NCI-H510A (cell line): ENCODE measurements at regions not wholly inside any gene's neighbourhood (a gene's known extent, or its start where the extent isn't known, plus 50 kb on each side); places are given as distances from the start of the nearest gene placed in this dataset.

Experiments used
- DNase-seq: peaks from one replicate; lab custom pipeline; 2025; lab: John Stamatoyannopoulos, UW

- DNase-seq = no peak
These were observed 998.1 kb upstream of the TMEM132C start for GRCh38 chr12:127268706-127269425.

- DNase-seq = no peak
These were observed 996.8 kb upstream of the TMEM132C start for GRCh38 chr12:127270193-127270592.

GRCh38 chr12:127271776-127272175, 995.2 kb upstream of the TMEM132C start:
- DNase-seq = no peak

DNA sequence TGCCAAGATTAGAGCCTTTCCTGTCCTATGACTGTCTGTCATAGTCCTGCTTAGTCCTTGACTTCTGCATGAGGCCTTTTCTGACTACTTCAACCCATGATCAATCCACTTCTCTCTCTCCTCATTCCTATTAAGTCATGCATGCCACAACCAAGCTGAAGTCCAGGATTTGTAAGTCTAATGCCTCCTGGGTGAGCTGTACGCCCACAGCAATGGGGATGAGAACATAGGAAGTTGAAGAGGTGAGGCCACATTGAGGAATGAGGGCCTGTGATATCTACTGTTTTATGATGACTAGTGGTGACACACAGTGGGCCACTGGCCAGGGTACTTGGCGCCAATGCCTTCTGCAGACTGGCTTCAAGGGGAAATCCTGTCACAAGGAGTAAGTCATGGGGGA, 994.1 kb upstream of the TMEM132C start:
- no peak for DNase-seq

GRCh38 chr12:127273626-127274025, 993.3 kb upstream of the TMEM132C start:
- no peak for DNase-seq

GRCh38 chr12:127275416-127275815, 991.6 kb upstream of the TMEM132C start:
- DNase-seq = no peak

DNA sequence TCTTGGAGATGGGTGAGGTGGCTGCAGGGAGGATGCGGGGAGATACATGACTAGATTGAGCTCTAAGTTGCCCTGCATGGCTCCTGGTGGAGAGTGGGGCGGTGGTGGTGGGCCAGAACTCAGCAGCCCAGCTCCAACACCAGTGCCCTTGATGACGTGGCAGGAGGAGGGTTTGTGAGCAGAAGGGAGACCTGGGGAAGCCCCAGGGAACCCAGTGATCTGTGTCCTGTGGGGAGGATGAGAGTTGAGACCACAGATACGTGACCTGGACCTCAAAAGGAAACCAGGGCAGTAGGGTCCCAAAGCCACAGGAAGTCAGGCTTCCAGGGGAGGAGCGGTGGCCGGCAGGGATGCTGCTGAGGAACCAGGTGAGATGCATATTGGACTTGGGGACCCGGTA, 989.1 kb upstream of the TMEM132C start:
- DNase-seq = no peak

DNA sequence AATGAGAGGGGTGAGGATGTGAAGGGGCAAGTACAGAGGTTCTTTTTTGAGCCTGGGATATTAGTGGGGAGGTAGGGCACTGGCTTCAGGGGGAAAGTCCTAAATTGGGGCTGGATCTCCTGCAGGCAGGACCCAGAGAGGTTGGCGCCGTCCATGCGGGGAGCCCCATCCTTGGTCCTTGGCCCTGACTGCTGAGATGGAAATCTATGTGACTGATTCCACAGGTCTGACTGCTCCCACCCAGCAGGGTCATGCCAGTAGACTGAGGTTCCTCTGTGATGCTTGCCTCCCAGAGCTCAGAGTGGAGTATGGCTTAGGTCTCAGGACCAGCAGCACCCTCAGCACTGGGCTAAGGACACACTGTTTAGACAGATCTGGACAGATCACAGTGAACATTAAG, 988.6 kb upstream of the TMEM132C start:
- no peak for DNase-seq

DNA sequence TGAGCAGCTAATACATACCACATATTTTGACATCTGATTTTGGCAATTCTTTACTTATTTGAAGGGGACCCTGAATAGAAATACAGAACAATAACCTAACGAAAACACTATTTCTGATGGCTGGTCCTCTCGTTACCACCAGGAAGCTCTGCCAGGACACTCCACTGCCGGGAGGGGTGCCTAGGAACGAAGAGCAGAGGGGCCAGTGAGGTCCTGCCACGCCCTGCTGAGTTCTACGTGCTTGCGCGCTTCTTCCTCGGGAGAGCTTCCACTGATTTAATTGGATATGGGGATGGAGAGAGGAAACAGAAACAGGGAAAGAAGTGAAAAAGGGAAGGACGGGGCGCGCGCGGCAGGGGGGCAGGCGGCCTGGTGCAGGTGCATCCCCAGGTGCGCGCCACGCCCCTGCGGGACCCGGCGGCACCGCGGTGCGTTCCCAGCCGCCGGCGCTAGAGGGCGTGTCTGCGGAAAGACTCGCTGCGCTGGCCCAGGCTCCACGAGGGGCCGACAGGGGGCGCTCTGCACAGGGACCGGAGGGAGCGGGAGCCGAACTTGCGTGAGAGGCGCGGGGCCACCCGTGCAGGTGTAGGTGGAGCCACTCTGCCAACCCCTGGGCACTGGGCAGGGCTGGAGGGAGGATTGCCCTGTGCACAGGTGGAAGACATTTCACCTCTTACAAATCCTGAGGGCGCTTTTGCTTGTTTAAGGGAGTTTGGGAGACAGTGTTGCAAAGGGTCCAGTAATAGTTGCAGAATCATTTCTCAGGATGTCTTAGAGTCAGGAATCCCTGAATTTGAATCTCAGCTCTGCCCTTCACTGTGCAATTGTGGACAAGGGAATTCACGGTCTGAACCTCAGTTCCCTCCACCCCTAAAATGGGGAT, 986.3 kb upstream of the TMEM132C start:
- no peak for DNase-seq

- DNase-seq = no peak
These were observed 984.0 kb upstream of the TMEM132C start for GRCh38 chr12:127282786-127283565.

DNA sequence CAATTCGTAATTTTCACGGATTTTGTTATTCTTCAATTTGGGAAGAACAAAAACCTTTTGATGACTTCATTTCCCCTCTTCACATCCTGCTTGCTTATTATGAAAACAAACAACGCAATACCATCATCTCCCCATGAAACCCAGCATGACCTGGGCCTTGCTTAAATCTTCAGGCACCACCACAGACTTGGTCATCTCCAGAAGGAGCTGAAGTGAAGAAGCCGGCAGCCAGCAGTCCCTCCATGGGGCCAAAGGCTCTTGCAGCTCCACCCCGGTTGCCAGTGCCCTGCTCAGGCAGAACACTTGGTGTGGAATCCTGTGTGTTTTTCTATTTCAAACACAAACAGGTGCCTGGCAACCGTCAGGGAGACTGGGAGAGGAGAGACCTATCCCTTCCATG, 982.9 kb upstream of the TMEM132C start:
- no peak for DNase-seq

DNA sequence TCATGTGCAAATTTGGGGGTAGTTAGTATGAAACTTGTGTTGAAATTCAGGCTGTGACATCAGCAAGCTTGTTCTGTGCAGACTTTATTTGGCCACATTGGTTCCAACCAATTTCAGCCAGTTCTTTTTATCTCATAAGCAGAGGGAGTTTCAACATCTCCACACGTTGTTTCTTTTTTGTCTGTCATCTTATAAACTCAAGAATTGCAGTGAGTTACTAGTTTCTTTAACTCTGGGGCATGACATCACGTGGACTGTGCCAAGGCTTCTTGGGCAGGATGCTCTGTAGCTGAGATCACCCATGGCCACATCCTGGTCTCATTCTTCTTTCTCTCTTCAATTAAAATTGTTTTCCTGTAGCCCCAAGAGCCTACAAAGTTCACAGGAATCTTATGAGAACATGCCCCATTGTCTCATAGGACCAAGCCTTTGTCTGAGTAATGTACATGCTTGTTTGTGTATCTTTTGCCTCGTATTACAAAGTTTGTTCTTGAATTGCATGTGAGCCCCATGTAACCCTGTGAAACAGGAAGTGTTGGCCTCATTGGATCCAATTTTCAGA, 982.0 kb upstream of the TMEM132C start:
- DNase-seq = no peak

- no peak for DNase-seq
These were observed 980.7 kb upstream of the TMEM132C start for GRCh38 chr12:127286281-127286680.

- no peak for DNase-seq
These were observed 979.7 kb upstream of the TMEM132C start for GRCh38 chr12:127287256-127287655.

GRCh38 chr12:127290251-127290650, 976.7 kb upstream of the TMEM132C start:
- DNase-seq = no peak

DNA sequence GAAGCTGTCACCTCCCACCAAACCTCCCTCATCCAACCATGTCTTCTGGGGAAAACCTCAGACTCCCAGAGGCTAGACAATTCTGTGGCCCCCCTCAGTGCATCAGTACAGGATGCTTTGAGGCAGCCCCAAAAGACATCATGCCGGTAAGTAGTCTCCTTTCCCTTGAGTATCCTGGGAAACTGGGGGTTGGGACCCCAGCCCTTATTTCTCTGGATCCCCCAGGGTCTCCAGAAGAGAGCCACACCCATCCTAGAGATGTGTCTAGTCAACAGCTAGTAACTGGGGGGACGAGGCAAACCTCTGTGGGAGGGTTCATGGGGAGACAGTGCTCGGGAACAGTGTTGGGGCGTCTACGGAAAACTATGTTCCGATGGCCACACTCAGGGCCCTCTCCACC, 974.2 kb upstream of the TMEM132C start:
- no peak for DNase-seq

GRCh38 chr12:127293507-127294310, 973.3 kb upstream of the TMEM132C start:
- peak; percentile 37 for DNase-seq

DNA sequence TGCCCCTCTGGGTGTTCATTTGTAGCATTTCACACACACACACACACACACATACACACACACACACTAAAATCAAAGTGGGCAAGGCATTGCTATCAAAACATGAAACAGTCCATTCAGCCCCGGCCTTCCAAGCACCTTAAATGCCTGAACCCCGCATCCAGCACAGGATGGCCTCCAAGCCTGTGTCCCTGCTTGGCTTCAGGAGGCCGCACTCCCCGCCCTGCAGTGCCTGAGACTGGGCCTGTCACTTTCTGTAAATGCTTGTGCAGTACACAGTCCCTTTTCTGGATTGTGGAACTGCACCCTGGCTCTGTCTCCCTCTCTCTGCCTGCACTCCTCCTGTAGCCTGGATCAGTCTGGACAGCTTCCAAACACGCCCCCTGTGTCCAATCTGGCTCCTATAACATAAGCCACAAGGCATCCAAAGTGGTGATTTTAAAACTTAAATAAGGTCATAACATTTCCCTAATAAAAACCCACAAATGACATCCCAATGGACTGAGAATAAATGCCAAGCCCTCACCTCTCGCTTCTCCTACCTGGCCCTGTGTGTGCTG, 972.2 kb upstream of the TMEM132C start:
- no peak for DNase-seq

DNA sequence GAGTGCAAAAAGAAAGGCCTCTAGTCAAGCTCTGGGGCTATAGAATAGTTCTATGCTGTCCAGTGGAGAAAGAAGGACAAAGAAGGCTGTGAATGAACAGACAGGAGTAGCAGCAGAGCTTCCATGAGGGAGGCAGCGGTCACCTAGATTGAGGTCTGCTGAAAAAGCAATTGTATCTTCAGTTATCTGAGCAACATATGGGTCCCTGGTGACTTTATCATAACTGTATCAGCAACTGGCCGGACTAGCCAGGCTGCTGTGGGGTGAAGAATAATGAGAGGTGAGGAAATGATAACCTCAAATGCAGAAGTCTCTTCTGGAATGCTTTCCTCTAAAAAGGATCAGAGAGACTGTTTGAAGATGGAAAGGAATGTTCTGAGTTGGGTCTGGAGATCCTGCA, 971.3 kb upstream of the TMEM132C start:
- no peak for DNase-seq

- DNase-seq = no peak
These were observed 970.4 kb upstream of the TMEM132C start for GRCh38 chr12:127296591-127296990.

DNA sequence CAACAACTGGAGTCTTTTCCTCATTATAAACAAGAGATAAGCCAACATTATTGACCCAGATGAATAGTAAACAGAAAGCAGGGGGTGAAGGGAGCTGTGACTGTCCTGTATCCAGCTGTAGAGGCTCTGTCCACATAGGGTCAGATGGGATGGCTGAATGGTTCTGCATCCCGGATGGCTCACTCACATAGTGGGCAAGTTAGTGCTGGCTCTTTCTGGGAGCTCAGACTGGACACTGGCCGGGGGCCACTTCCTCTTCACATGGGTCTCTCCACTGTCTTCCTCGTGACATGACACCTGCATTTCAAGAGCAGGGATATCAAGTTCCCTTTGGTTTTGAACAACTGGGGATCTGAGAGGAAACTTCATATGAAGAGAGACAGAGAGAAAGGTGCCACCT, 969.6 kb upstream of the TMEM132C start:
- DNase-seq = peak; percentile 24
